Epithelial cell of prostate (primary cell): ENCODE measurements at regions not wholly inside any gene's neighbourhood (a gene's known extent, or its start where the extent isn't known, plus 50 kb on each side); places are given as distances from the start of the nearest gene placed in this dataset.

ENCODE experiments used
- DNase-seq: peaks from one replicate; pipeline ENCODE4 v3.0.0-alpha.2; 2011; ENCODE audit warnings: low read depth, low spot score
- H3K27ac ChIP-seq: fragments of 450-650 bp; 2 replicates; pipeline ENCODE4 v1.5.1; 2017; ENCODE audit warnings: mild to moderate bottlenecking

- no peak for DNase-seq
- no peak overlapping the region for H3K27ac ChIP-seq
Measured at GRCh38 chr14:34078117-34078743, 127.4 kb upstream of the EGLN3 start.

- no peak for DNase-seq
- no peak overlapping the region for H3K27ac ChIP-seq
Measured at GRCh38 chr14:34075826-34076225, 125.0 kb upstream of the EGLN3 start.

- no peak for DNase-seq
- no peak overlapping the region for H3K27ac ChIP-seq
Measured at GRCh38 chr14:34075042-34075744, 124.3 kb upstream of the EGLN3 start.

GRCh38 chr14:34072921-34073320 lies 122.0 kb upstream of the EGLN3 start:
- no peak overlapping the region for H3K27ac ChIP-seq
- no peak for DNase-seq

GRCh38 chr14:34072401-34072800 lies 121.5 kb upstream of the EGLN3 start:
- H3K27ac ChIP-seq, result no peak overlapping the region
- DNase-seq, result no peak

GRCh38 chr14:34070917-34071407 lies 120.1 kb upstream of the EGLN3 start:
- DNase-seq, result no peak
- no peak overlapping the region for H3K27ac ChIP-seq

GRCh38 chr14:34069854-34070582 lies 119.1 kb upstream of the EGLN3 start:
- DNase-seq, result no peak
- H3K27ac ChIP-seq, result no peak overlapping the region

- no peak for DNase-seq
- no peak overlapping the region for H3K27ac ChIP-seq
Measured at GRCh38 chr14:34067587-34067986, 116.7 kb upstream of the EGLN3 start.

GRCh38 chr14:34065690-34066391 lies 115.0 kb upstream of the EGLN3 start:
- H3K27ac ChIP-seq, result no peak overlapping the region
- DNase-seq, result no peak

GRCh38 chr14:34065236-34065635 lies 114.4 kb upstream of the EGLN3 start:
- H3K27ac ChIP-seq, result no peak overlapping the region
- DNase-seq, result no peak

GRCh38 chr14:34064349-34064748 lies 113.5 kb upstream of the EGLN3 start:
- no peak for DNase-seq
- H3K27ac ChIP-seq, result no peak overlapping the region

- no peak for DNase-seq
- H3K27ac ChIP-seq, result no peak overlapping the region
Measured at GRCh38 chr14:34063470-34064164, 112.7 kb upstream of the EGLN3 start.

- no peak overlapping the region for H3K27ac ChIP-seq
- no peak for DNase-seq
Measured at GRCh38 chr14:34063042-34063441, 112.2 kb upstream of the EGLN3 start.

GRCh38 chr14:34062353-34062973 lies 111.6 kb upstream of the EGLN3 start:
- H3K27ac ChIP-seq, result no peak overlapping the region
- no peak for DNase-seq

- peak overlapping the region; percentile 71 for H3K27ac ChIP-seq
- no peak for DNase-seq
Measured at GRCh38 chr14:34060651-34060999, 109.8 kb upstream of the EGLN3 start.

- DNase-seq, result no peak
- peak overlapping the region; percentile 71 for H3K27ac ChIP-seq
Measured at GRCh38 chr14:34059925-34060650, 109.2 kb upstream of the EGLN3 start.

- no peak for DNase-seq
- peak overlapping the region; percentile 71 for H3K27ac ChIP-seq
Measured at GRCh38 chr14:34059037-34059924, 108.4 kb upstream of the EGLN3 start.

- no peak for DNase-seq
- no peak overlapping the region for H3K27ac ChIP-seq
Measured at GRCh38 chr14:34058510-34058909, 107.6 kb upstream of the EGLN3 start.
